Endothelial cell of umbilical vein (primary cell): ENCODE measurements at regions not wholly inside any gene's neighbourhood (a gene's known extent, or its start where the extent isn't known, plus 50 kb on each side); places are given as distances from the start of the nearest gene placed in this dataset.

Experiments
- BruUV-seq: library from RNA; stranded (reverse); fragments of 400-500 nt; replicated peaks from 2 replicates; lab custom pipeline; 2021; lab: Mats Ljungman, UMichigan
- CTCF ChIA-PET: fragments of 300-600, 350-600 bp; sonication (Branson Sonifier 250); formaldehyde crosslinking; loops from one replicate; lab custom pipeline; 2021; ENCODE audit warnings: antibody characterized with exemption, inconsistent platforms; lab: Charles Lee
- POLR2A ChIA-PET: fragments of 300-600, 350-600 bp; sonication (Branson Sonifier 250); formaldehyde crosslinking; loops from one replicate; lab custom pipeline; 2021; ENCODE audit warnings: antibody characterized with exemption, inconsistent platforms; lab: Charles Lee
- DNase-seq: peaks from one replicate; pipeline ENCODE4 v3.0.0-alpha.2; 2011; ENCODE audit warnings: low read depth, low spot score
- FAIRE-seq: peaks from 2 replicates; lab custom pipeline; 2011; peaks lifted over from hg19 to GRCh38; lab: Jason Lieb, UNC
- H2AFZ ChIP-seq: 2 replicates; pipeline ENCODE4 v1.6.0; 2012; ENCODE audit warnings: low read depth, low read length, control low read depth, inconsistent platforms
- H3K27ac ChIP-seq: 2 replicates; pipeline ENCODE4 v1.5.1; 2011; ENCODE audit warnings: low read depth, mild to moderate bottlenecking, control low read depth, low read length, moderate library complexity; ENCODE audit not compliant: insufficient read depth
- H3K27me3 ChIP-seq, 2 experiments: 2 replicates each; pipeline versions ENCODE4 v1.6.0 to v1.6.1; 2011; ENCODE audit warnings: low read length in 2 of 2, mixed read lengths in 1 of 2; ENCODE audit not compliant: control insufficient read depth in 2 of 2, insufficient read depth in 2 of 2
- H3K36me3 ChIP-seq, 2 experiments: 2 replicates in 1 of 2; 3 replicates in 1 of 2; pipeline ENCODE4 v1.5.1; 2011; ENCODE audit warnings: low read length in 2 of 2, mild to moderate bottlenecking in 1 of 2, moderate library complexity in 1 of 2; ENCODE audit not compliant: control insufficient read depth in 2 of 2, insufficient read depth in 2 of 2; ENCODE audit errors: extremely low read depth in 1 of 2
- H3K4me1 ChIP-seq: 3 replicates; pipeline ENCODE4 v1.5.1; 2011; ENCODE audit warnings: mild to moderate bottlenecking, low read length; ENCODE audit not compliant: control insufficient read depth, insufficient read depth; ENCODE audit errors: extremely low read depth
- H3K4me2 ChIP-seq: 2 replicates; pipeline ENCODE4 v1.6.1; 2011; ENCODE audit warnings: low read length, control low read depth, mixed read lengths; ENCODE audit not compliant: insufficient read depth
- H3K4me3 ChIP-seq, 3 experiments: fragments of 200-600 bp in 1 of 3; sonication (generic), shearing (Covaris generic) in 1 of 3; replicated peaks in 1 of 3; 2 replicates each; pipeline ENCODE4 v1.5.1; 2011 to 2016; ENCODE audit warnings: control low read depth in 3 of 3, low read length in 3 of 3, mild to moderate bottlenecking in 2 of 3, inconsistent platforms in 1 of 3, low read depth in 1 of 3, moderate library complexity in 1 of 3; ENCODE audit not compliant: insufficient read depth in 1 of 3
- H3K79me2 ChIP-seq: 2 replicates; pipeline ENCODE4 v1.6.0; 2012; ENCODE audit warnings: low read length, inconsistent platforms; ENCODE audit not compliant: control insufficient read depth, insufficient read depth
- H3K9ac ChIP-seq: replicated peaks from 2 replicates; pipeline ENCODE3; 2011; ENCODE audit warnings: low read length, control low read depth; ENCODE audit not compliant: insufficient read depth; ENCODE audit errors: extremely low read depth
- H3K9me1 ChIP-seq: replicated peaks from 3 replicates; pipeline ENCODE4 v1.6.0; 2011; ENCODE audit warnings: mild to moderate bottlenecking, low read length; ENCODE audit not compliant: control insufficient read depth, insufficient read depth; ENCODE audit errors: extremely low read depth
- H3K9me3 ChIP-seq: replicated peaks from 2 replicates; pipeline ENCODE4 v1.5.1; 2012; ENCODE audit warnings: low read length, inconsistent platforms; ENCODE audit not compliant: control insufficient read depth, insufficient read depth
- H4K20me1 ChIP-seq: replicated peaks from 2 replicates; pipeline ENCODE3; 2011; ENCODE audit warnings: mild to moderate bottlenecking, low read length; ENCODE audit not compliant: control insufficient read depth, insufficient read depth; ENCODE audit errors: extremely low read depth
- EZH2 ChIP-seq: IDR thresholded peaks from 2 replicates; pipeline ENCODE4 v1.6.1; 2012; ENCODE audit warnings: borderline replicate concordance, low read depth, mild to moderate bottlenecking, moderate library complexity, low read length, inconsistent platforms; ENCODE audit not compliant: severe bottlenecking
- FOS ChIP-seq: IDR thresholded peaks from 2 replicates; pipeline ENCODE4 v1.6.1; 2011; ENCODE audit warnings: mild to moderate bottlenecking, low read length, moderate library complexity, borderline replicate concordance; ENCODE audit not compliant: insufficient read depth
- GATA2 ChIP-seq: IDR thresholded peaks from 2 replicates; pipeline ENCODE4 v1.7.0; 2011; ENCODE audit warnings: low read depth, mild to moderate bottlenecking, moderate library complexity, mixed read lengths, low read length; ENCODE audit not compliant: insufficient read length, insufficient read depth
- JUN ChIP-seq: IDR thresholded peaks from 2 replicates; pipeline ENCODE4 v1.6.1; 2011; ENCODE audit warnings: borderline replicate concordance, low read depth; ENCODE audit not compliant: insufficient read length, insufficient read depth
- MYC ChIP-seq: IDR thresholded peaks from one replicate; pipeline ENCODE4 v1.6.1; 2011; ENCODE audit warnings: mild to moderate bottlenecking, low read depth, low read length
- POLR2A ChIP-seq: IDR thresholded peaks from 2 replicates; pipeline ENCODE4 v1.6.1; 2012; ENCODE audit warnings: low read depth, mild to moderate bottlenecking, control low read depth, low read length
- POLR2AphosphoS5 ChIP-seq: IDR thresholded peaks from 2 replicates; pipeline ENCODE4 v1.6.1; 2012; ENCODE audit warnings: low read depth, mild to moderate bottlenecking, control low read depth, low read length, moderate library complexity; ENCODE audit not compliant: insufficient read depth
- dilution Hi-C: fragments of 300-500 bp; cut with MboI; formaldehyde crosslinking; loops from one replicate; pipeline ENCODE4 v1.15.0; 2019; ENCODE audit warnings: low sequenced_read_pairs; ENCODE audit not compliant: extremely low pct_ligation_motif_present
- intact Hi-C: fragments of 100-400 bp; cut with micrococcal nuclease; formaldehyde crosslinking; loops from one replicate; pipeline ENCODE4 v1.10.0; 2022
- TF ChIP-seq, protein P1 (sequence below): IDR thresholded peaks from 2 replicates; pipeline ENCODE4 v1.6.1; 2011; ENCODE audit not compliant: insufficient read depth, insufficient read length
- TF ChIP-seq, protein P2 (sequence below), 2 donors: IDR thresholded peaks; 1 replicate in 1 of 2; 2 replicates in 1 of 2; pipeline ENCODE4 v1.5.1; 2011; ENCODE audit warnings: low read length in 2 of 2, mild to moderate bottlenecking in 2 of 2, moderate library complexity in 2 of 2, control low read depth in 1 of 2, inconsistent platforms in 1 of 2, low read depth in 1 of 2; ENCODE audit not compliant: insufficient read depth in 1 of 2; ENCODE audit errors: extremely low read depth in 1 of 2

DNA sequence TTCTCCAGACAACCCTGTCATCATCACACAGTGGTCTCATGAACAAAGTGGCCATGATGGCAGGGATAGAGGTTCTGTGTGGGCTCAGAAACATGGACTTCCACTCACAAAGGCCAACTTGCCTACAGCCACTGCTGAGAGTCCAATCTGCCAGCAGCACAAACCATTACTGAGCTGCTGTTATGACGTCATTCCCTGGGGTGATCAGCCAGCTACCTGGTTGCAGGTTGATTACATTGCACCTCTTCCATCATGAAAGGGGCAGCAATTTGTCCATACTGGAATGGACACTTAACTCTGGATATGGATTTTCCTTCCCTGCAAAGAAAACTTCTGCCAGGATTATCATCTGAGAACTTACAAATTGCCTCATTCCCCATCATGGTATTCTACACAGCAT lies 1275.9 kb downstream of the TYW1 start:
- Histone ChIP-seq H3K4me3 (no peak overlapping the region), H3K9ac (no peak overlapping the region), H3K4me1 (no peaks in the 10 kb centered on the region), H4K20me1 (no peaks in the 10 kb centered on the region), H3K79me2 (no peaks in the 10 kb centered on the region), H3K9me1 (no peaks in the 10 kb centered on the region), H3K27ac (no peak overlapping the region), H3K4me2 (no peak overlapping the region), H2AFZ (no peak overlapping the region), H3K36me3 (no peaks in the 10 kb centered on the region), H3K27me3 (no peaks in the 10 kb centered on the region), H3K9me3 (peaks cover 2% of the 10 kb centered on the region)
- ChIA-PET CTCF (no interaction called here), POLR2A (no interaction called here)
- no peak for TF ChIP-seq GATA2
- no peak for TF ChIP-seq JUN
- TF ChIP-seq POLR2A: no peak
- TF ChIP-seq POLR2AphosphoS5: no peak
- TF ChIP-seq, protein P1, sequence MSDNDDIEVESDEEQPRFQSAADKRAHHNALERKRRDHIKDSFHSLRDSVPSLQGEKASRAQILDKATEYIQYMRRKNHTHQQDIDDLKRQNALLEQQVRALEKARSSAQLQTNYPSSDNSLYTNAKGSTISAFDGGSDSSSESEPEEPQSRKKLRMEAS: no peak
- no peak for TF ChIP-seq MYC
- TF ChIP-seq FOS: no peak
- TF ChIP-seq, protein P2, sequence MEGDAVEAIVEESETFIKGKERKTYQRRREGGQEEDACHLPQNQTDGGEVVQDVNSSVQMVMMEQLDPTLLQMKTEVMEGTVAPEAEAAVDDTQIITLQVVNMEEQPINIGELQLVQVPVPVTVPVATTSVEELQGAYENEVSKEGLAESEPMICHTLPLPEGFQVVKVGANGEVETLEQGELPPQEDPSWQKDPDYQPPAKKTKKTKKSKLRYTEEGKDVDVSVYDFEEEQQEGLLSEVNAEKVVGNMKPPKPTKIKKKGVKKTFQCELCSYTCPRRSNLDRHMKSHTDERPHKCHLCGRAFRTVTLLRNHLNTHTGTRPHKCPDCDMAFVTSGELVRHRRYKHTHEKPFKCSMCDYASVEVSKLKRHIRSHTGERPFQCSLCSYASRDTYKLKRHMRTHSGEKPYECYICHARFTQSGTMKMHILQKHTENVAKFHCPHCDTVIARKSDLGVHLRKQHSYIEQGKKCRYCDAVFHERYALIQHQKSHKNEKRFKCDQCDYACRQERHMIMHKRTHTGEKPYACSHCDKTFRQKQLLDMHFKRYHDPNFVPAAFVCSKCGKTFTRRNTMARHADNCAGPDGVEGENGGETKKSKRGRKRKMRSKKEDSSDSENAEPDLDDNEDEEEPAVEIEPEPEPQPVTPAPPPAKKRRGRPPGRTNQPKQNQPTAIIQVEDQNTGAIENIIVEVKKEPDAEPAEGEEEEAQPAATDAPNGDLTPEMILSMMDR (IDR thresholded peaks at IDR 0.05; ENCODE audit: extremely low read depth in 1 of 2, insufficient read depth in 1 of 2, low read depth in 1 of 2, low read length in 2 of 2): no peak
- TF ChIP-seq EZH2: no peak
- intact Hi-C loops (no loop called here), dilution Hi-C loops (no loop called here)
- DNase-seq (no peak), FAIRE-seq (no peak)
- no TSS peak for BruUV-seq
